Osteoblast (primary cell): ENCODE measurements at regions not wholly inside any gene's neighbourhood (a gene's known extent, or its start where the extent isn't known, plus 50 kb on each side); places are given as distances from the start of the nearest gene placed in this dataset.

Experiments
- DNase-seq: peaks from one replicate; pipeline ENCODE4 v3.0.0; 2011; ENCODE audit warnings: low spot score, mixed read lengths; ENCODE audit not compliant: insufficient read length; ENCODE audit errors: missing footprints
- H2AFZ ChIP-seq: 2 replicates; pipeline ENCODE4 v1.6.0; 2011; ENCODE audit warnings: mild to moderate bottlenecking, low read length
- H3K27ac ChIP-seq: 2 replicates; pipeline ENCODE4 v1.5.1; 2011; ENCODE audit warnings: mild to moderate bottlenecking, low read depth, low read length, moderate library complexity
- H3K27me3 ChIP-seq: 2 replicates; pipeline ENCODE4 v1.6.0; 2012; ENCODE audit warnings: mild to moderate bottlenecking, control low read depth, inconsistent platforms, low read length, moderate library complexity; ENCODE audit not compliant: insufficient read depth
- H3K36me3 ChIP-seq: 2 replicates; pipeline ENCODE4 v1.5.1; 2011; ENCODE audit warnings: mild to moderate bottlenecking, low read length, control low read depth, moderate library complexity; ENCODE audit not compliant: insufficient read depth
- H3K4me1 ChIP-seq: 2 replicates; pipeline ENCODE4 v1.5.1; 2011; ENCODE audit warnings: mild to moderate bottlenecking, low read length, control low read depth, moderate library complexity; ENCODE audit not compliant: insufficient read depth
- H3K4me2 ChIP-seq: 2 replicates; pipeline ENCODE4 v1.6.0; 2011; ENCODE audit warnings: mild to moderate bottlenecking, low read length; ENCODE audit not compliant: insufficient read depth
- H3K4me3 ChIP-seq: fragments of 200-600 bp; sonication (generic); 3 replicates; pipeline ENCODE4 v1.5.1; 2012; ENCODE audit warnings: mild to moderate bottlenecking, low read length, inconsistent platforms; ENCODE audit not compliant: insufficient read depth
- H3K79me2 ChIP-seq: 2 replicates; pipeline ENCODE4 v1.6.0; 2012; ENCODE audit warnings: mild to moderate bottlenecking, low read length, control low read depth, inconsistent platforms; ENCODE audit not compliant: insufficient read depth
- H3K9me3 ChIP-seq: 2 replicates; pipeline ENCODE4 v1.5.1; 2011; ENCODE audit warnings: low read depth, low read length, control low read depth
- H4K20me1 ChIP-seq: 2 replicates; pipeline ENCODE4 v1.6.0; 2012; ENCODE audit warnings: mild to moderate bottlenecking, low read length, control low read depth; ENCODE audit not compliant: insufficient read depth
- TF ChIP-seq, protein P1 (sequence below): IDR thresholded peaks from 2 replicates; pipeline ENCODE4 v1.5.1; 2011; ENCODE audit warnings: mild to moderate bottlenecking, low read depth, low read length, moderate library complexity; ENCODE audit errors: extremely low read depth

DNA sequence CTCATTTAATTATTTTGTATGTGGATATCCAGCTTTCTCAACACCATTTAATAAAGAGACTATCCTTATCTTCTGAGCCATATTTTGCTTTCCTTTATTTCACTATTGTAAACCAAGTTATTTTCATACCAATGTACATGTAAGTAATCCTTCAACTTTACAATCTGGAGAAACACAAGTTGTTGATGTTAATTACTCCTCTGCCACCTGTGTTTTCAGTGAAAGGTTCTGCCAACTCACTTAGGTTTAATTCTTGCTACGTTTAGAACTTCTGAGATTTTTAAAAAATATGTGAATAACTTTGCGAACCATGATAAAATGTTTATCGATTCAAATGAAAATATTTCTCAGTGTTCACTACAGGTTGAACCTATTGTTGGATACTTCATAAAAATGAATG lies 244.4 kb downstream of the CDH7 start:
- H3K79me2 ChIP-seq = no peaks in the 10 kb centered on the region
- H3K9me3 ChIP-seq = peaks cover 2% of the 10 kb centered on the region
- H3K36me3 ChIP-seq = no peaks in the 10 kb centered on the region
- H3K27ac ChIP-seq = no peak overlapping the region
- H3K27me3 ChIP-seq = no peaks in the 10 kb centered on the region
- no peaks in the 10 kb centered on the region for H4K20me1 ChIP-seq
- no peak for DNase-seq
- no peak overlapping the region for H3K4me2 ChIP-seq
- no peak overlapping the region for H3K4me3 ChIP-seq
- no peaks in the 10 kb centered on the region for H3K4me1 ChIP-seq
- H2AFZ ChIP-seq = no peak overlapping the region
- TF ChIP-seq, protein P1, sequence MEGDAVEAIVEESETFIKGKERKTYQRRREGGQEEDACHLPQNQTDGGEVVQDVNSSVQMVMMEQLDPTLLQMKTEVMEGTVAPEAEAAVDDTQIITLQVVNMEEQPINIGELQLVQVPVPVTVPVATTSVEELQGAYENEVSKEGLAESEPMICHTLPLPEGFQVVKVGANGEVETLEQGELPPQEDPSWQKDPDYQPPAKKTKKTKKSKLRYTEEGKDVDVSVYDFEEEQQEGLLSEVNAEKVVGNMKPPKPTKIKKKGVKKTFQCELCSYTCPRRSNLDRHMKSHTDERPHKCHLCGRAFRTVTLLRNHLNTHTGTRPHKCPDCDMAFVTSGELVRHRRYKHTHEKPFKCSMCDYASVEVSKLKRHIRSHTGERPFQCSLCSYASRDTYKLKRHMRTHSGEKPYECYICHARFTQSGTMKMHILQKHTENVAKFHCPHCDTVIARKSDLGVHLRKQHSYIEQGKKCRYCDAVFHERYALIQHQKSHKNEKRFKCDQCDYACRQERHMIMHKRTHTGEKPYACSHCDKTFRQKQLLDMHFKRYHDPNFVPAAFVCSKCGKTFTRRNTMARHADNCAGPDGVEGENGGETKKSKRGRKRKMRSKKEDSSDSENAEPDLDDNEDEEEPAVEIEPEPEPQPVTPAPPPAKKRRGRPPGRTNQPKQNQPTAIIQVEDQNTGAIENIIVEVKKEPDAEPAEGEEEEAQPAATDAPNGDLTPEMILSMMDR = no peak

DNA sequence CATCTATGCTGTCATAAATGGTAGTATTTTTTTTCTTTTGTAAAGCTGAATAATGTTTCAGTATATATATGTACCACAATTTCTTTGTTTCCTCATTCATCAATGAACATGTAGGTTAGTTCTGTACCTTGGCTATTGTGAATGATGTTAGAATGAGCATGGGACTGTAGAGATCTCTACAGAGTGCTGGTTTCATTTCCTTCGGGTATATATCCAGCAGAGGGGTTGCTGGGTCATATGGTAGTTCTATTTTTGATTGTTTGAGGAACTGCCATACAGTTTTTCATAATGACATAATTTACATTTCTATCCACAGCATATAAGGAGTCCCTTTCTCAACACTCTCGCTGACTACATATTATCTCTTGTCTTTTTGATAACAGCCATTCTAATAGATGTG lies 243.5 kb downstream of the CDH7 start:
- TF ChIP-seq, protein P1 = no peak

DNA sequence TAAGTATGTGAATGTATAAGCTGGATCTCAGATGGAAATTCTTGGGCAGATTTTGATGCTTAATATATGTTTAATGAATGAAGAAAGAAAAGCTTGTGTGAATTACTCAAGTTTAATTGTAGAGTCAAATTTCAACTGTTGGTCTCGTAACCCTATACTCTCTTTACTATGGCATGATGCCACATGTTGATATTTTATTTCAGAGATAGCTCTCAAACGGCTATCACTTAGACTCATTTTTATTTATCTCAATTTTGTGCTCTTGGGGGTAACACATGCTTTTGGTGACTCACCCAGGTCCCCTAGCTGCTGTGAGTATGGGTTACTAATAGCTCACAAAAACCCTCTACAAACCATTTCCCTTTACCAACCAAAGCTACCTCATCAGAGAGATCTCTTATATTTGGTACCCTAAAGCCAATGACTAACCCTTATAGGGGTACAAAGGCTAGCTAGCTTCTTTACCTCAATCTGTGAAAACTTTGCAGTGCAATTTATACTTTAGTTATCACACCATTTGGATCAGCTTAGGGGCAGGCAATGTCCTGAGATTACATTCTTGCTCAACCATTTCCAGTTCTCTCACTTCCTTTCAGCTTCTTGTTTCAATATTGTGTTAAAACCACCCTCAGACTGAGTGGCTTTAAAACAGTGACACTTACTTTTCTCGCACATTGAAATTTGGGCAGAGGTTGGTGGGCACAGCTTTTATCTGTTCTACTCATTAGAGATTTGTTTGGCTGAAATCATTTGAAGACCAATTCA lies 240.3 kb downstream of the CDH7 start:
- no peaks in the 10 kb centered on the region for H3K79me2 ChIP-seq
- no peaks in the 10 kb centered on the region for H4K20me1 ChIP-seq
- TF ChIP-seq, protein P1 = no peak
- no peaks in the 10 kb centered on the region for H3K27me3 ChIP-seq
- H3K9me3 ChIP-seq = peaks cover 2% of the 10 kb centered on the region
- H2AFZ ChIP-seq = no peak overlapping the region
- H3K36me3 ChIP-seq = no peaks in the 10 kb centered on the region
- H3K4me2 ChIP-seq = no peak overlapping the region
- H3K4me3 ChIP-seq = no peak overlapping the region
- no peaks in the 10 kb centered on the region for H3K4me1 ChIP-seq
- no peak overlapping the region for H3K27ac ChIP-seq
- DNase-seq = no peak

More for the DNA sequence above, 243.5 kb downstream of the CDH7 start:
- H3K27me3 ChIP-seq = no peaks in the 10 kb centered on the region
- no peak overlapping the region for H3K4me2 ChIP-seq
- peaks cover 2% of the 10 kb centered on the region for H3K9me3 ChIP-seq
- H3K4me3 ChIP-seq = no peak overlapping the region
- H4K20me1 ChIP-seq = no peaks in the 10 kb centered on the region
- H3K27ac ChIP-seq = no peak overlapping the region
- no peaks in the 10 kb centered on the region for H3K36me3 ChIP-seq
- no peak for DNase-seq
- no peaks in the 10 kb centered on the region for H3K4me1 ChIP-seq
- no peak overlapping the region for H2AFZ ChIP-seq
- no peaks in the 10 kb centered on the region for H3K79me2 ChIP-seq

DNA sequence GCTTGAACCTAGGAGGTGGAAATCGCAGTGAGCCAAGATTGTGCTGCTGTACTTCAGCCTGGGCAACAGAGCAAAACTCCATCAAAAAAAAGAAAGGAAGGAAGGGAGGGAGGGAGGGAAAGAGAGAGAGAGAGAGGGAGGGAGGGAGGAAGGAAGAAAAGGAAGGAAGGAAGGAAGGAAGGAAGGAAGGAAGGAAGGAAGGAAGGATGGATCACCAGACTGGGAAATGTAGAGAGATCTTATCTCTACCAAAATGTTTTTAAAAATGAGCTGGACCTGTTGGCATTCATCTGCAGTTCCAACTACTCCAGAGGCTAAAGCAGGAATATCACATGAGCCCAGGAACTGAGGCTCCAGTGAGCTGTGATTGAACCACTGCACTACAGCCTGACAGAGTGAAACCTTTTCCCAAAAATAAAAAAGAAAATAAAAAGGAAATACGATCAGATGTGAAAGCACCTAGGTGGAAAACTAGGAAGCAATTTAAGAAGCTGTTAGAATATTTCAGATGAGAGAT lies 239.4 kb downstream of the CDH7 start:
- Histone ChIP-seq H3K27ac (no peak overlapping the region), H4K20me1 (no peaks in the 10 kb centered on the region), H2AFZ (no peak overlapping the region), H3K27me3 (no peaks in the 10 kb centered on the region), H3K79me2 (no peaks in the 10 kb centered on the region), H3K4me3 (no peak overlapping the region), H3K36me3 (no peaks in the 10 kb centered on the region), H3K4me1 (no peaks in the 10 kb centered on the region), H3K4me2 (no peak overlapping the region), H3K9me3 (peaks cover 2% of the 10 kb centered on the region)
- no peak for DNase-seq
- TF ChIP-seq, protein P1 = no peak
